ENCODE measurements at regions not wholly inside any gene's neighbourhood (a gene's known extent, or its start where the extent isn't known, plus 50 kb on each side); places are given as distances from the start of the nearest gene placed in this dataset.
"Not testable (repeated sequence)": the region's sequence is repeated elsewhere in the genome, so short reads cannot be mapped to it uniquely, and the experiment has no call there.

GRCh38 chrX:3905522-3906258 lies 192.2 kb upstream of the PRKX start:
- not testable (repeated sequence) for DNase-seq

GRCh38 chrX:3902222-3902621 lies 188.8 kb upstream of the PRKX start:
- DNase-seq: not testable (repeated sequence)

GRCh38 chrX:3896755-3897154 lies 183.3 kb upstream of the PRKX start:
- not testable (repeated sequence) for DNase-seq

GRCh38 chrX:3882553-3882920 lies 169.1 kb upstream of the PRKX start:
- not testable (repeated sequence) for DNase-seq

GRCh38 chrX:3881898-3882552 lies 168.6 kb upstream of the PRKX start:
- DNase-seq: not testable (repeated sequence)

GRCh38 chrX:3881255-3881895 lies 167.9 kb upstream of the PRKX start:
- not testable (repeated sequence) for DNase-seq

GRCh38 chrX:3876393-3876792 lies 162.9 kb upstream of the PRKX start:
- DNase-seq: not testable (repeated sequence)

- not testable (repeated sequence) for DNase-seq
Observed at GRCh38 chrX:3875638-3876037, 162.2 kb upstream of the PRKX start.

GRCh38 chrX:3872226-3872879 lies 158.9 kb upstream of the PRKX start:
- DNase-seq: not testable (repeated sequence)

GRCh38 chrX:3867067-3867831 lies 153.8 kb upstream of the PRKX start:
- DNase-seq: not testable (repeated sequence)

- DNase-seq: not testable (repeated sequence)
Observed at GRCh38 chrX:3858332-3858731, 144.9 kb upstream of the PRKX start.

- not testable (repeated sequence) for DNase-seq
Observed at GRCh38 chrX:3843522-3844145, 130.2 kb upstream of the PRKX start.

GRCh38 chrX:3842822-3843521 lies 129.5 kb upstream of the PRKX start:
- not testable (repeated sequence) for DNase-seq

- not testable (repeated sequence) for DNase-seq
Observed at GRCh38 chrX:3838754-3839153, 125.3 kb upstream of the PRKX start.

GRCh38 chrX:3837958-3838643 lies 124.7 kb upstream of the PRKX start:
- DNase-seq: not testable (repeated sequence)

GRCh38 chrX:3837211-3837610 lies 123.8 kb upstream of the PRKX start:
- not testable (repeated sequence) for DNase-seq

GRCh38 chrX:3833761-3834542 lies 120.5 kb upstream of the PRKX start:
- not testable (repeated sequence) for DNase-seq

- not testable (repeated sequence) for DNase-seq
Observed at GRCh38 chrX:3830020-3830419, 116.6 kb upstream of the PRKX start.

GRCh38 chrX:3829041-3829531 lies 115.6 kb upstream of the PRKX start:
- DNase-seq: not testable (repeated sequence)
